ENCODE measurements at regions not wholly inside any gene's neighbourhood (a gene's known extent, or its start where the extent isn't known, plus 50 kb on each side); places are given as distances from the start of the nearest gene placed in this dataset.

- no TSS peak for BruUV-seq (replicated peaks)
- Mint-ChIP-seq H3K27me3 (ENCODE audit: insufficient read depth, unreplicated experiment) (no peaks in the 10 kb centered on the region), H3K4me3 (ENCODE audit: unreplicated experiment) (no peak overlapping the region), H3K27ac (ENCODE audit: unreplicated experiment) (no peak overlapping the region), H3K36me3 (ENCODE audit: insufficient read depth, unreplicated experiment) (no peaks in the 10 kb centered on the region), H3K9me3 (ENCODE audit: unreplicated experiment) (no peaks in the 10 kb centered on the region), H3K4me1 (ENCODE audit: low read depth, unreplicated experiment) (no peaks in the 10 kb centered on the region)
- Histone ChIP-seq H3K9me3 (no peaks in the 10 kb centered on the region), H3K27me3 (replicated peaks; ENCODE audit: control insufficient read depth, insufficient read depth, low read length) (no peaks in the 10 kb centered on the region), H3K4me3 (ENCODE audit: low read depth, low read length) (no peak overlapping the region), H3K36me3 (ENCODE audit: control insufficient read depth, insufficient read depth, low read length) (no peaks in the 10 kb centered on the region), H3K4me1 (no peaks in the 10 kb centered on the region)
- intact Hi-C loops (cut with micrococcal nuclease; ENCODE audit: unreplicated experiment): no loop called here
- POLR2A ChIA-PET: no interaction called here
- CTCF ChIA-PET: no interaction called here
- DNase-seq: no peak
- TF ChIP-seq, protein P1, sequence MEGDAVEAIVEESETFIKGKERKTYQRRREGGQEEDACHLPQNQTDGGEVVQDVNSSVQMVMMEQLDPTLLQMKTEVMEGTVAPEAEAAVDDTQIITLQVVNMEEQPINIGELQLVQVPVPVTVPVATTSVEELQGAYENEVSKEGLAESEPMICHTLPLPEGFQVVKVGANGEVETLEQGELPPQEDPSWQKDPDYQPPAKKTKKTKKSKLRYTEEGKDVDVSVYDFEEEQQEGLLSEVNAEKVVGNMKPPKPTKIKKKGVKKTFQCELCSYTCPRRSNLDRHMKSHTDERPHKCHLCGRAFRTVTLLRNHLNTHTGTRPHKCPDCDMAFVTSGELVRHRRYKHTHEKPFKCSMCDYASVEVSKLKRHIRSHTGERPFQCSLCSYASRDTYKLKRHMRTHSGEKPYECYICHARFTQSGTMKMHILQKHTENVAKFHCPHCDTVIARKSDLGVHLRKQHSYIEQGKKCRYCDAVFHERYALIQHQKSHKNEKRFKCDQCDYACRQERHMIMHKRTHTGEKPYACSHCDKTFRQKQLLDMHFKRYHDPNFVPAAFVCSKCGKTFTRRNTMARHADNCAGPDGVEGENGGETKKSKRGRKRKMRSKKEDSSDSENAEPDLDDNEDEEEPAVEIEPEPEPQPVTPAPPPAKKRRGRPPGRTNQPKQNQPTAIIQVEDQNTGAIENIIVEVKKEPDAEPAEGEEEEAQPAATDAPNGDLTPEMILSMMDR (IDR thresholded peaks at IDR 0.05; ENCODE audit: insufficient read depth in 1 of 2, low read depth in 1 of 2, low read length in 1 of 2, severe bottlenecking in 1 of 2, unreplicated experiment in 1 of 2): no peak
Observed at GRCh38 chr3:83662381-83662960, 1296.3 kb upstream of the CADM2 start.

- no peak overlapping the region for H3K4me3 ChIP-seq (ENCODE audit: low read depth, low read length)
- ChIA-PET POLR2A (no interaction called here), CTCF (no interaction called here)
- Mint-ChIP-seq H3K9me3 (ENCODE audit: unreplicated experiment) (no peaks in the 10 kb centered on the region), H3K36me3 (ENCODE audit: insufficient read depth, unreplicated experiment) (no peaks in the 10 kb centered on the region), H3K27ac (ENCODE audit: unreplicated experiment) (no peak overlapping the region), H3K4me3 (ENCODE audit: unreplicated experiment) (no peak overlapping the region), H3K4me1 (ENCODE audit: low read depth, unreplicated experiment) (no peaks in the 10 kb centered on the region), H3K27me3 (ENCODE audit: insufficient read depth, unreplicated experiment) (no peaks in the 10 kb centered on the region)
- no peaks in the 10 kb centered on the region for H3K27me3 ChIP-seq (replicated peaks; ENCODE audit: control insufficient read depth, insufficient read depth, low read length)
- no TSS peak for BruUV-seq (replicated peaks)
- intact Hi-C loops (cut with micrococcal nuclease; ENCODE audit: unreplicated experiment): no loop called here
- TF ChIP-seq, protein P1 (IDR thresholded peaks at IDR 0.05; ENCODE audit: insufficient read depth in 1 of 2, low read depth in 1 of 2, low read length in 1 of 2, severe bottlenecking in 1 of 2, unreplicated experiment in 1 of 2): no peak
- H3K9me3 ChIP-seq: no peaks in the 10 kb centered on the region
- no peak for DNase-seq
- no peaks in the 10 kb centered on the region for H3K4me1 ChIP-seq
- no peaks in the 10 kb centered on the region for H3K36me3 ChIP-seq (ENCODE audit: control insufficient read depth, insufficient read depth, low read length)
Observed at GRCh38 chr3:83670416-83670815, 1288.4 kb upstream of the CADM2 start.

DNA sequence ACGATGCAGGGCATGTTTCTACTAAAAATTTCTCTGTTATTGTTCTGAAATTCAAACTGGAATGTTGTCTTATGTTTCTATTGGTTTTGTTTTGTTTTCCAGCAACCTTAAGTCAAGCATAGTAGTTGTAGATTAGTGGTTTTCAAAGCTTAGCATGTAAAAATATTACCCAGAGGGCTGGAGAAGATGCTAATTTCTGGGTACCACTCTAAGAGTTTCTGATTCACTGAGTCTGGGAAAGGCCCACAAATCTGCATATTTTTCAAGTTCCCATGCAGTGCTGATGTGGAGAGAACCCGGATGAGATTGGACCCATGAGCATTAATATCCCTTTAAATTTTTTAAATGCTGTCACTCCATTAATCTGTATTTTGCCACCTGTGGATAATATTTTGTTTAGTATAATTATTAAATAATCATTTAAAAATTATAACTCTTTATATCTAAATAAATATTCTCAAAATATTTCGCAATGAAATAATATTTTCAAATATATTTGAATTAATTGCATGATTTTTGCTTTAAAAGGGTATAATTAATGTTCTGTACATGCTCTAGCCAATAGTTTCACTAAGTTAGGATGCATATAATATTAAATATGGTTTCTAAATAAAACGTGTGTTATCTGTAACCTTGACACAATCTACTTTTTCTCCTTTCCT is 1274.7 kb upstream of the CADM2 start:
- H3K36me3 Mint-ChIP-seq (ENCODE audit: insufficient read depth, unreplicated experiment): no peaks in the 10 kb centered on the region
- POLR2A ChIA-PET: no interaction called here

More for the DNA sequence above, 1274.7 kb upstream of the CADM2 start:
- BruUV-seq (replicated peaks): no TSS peak
- no peaks in the 10 kb centered on the region for H3K9me3 ChIP-seq
- CTCF ChIA-PET: no interaction called here
- Mint-ChIP-seq H3K4me3 (ENCODE audit: unreplicated experiment) (no peak overlapping the region), H3K9me3 (ENCODE audit: unreplicated experiment) (no peaks in the 10 kb centered on the region), H3K4me1 (ENCODE audit: low read depth, unreplicated experiment) (no peaks in the 10 kb centered on the region), H3K27me3 (ENCODE audit: insufficient read depth, unreplicated experiment) (no peaks in the 10 kb centered on the region), H3K27ac (ENCODE audit: unreplicated experiment) (no peak overlapping the region)
- H3K4me1 ChIP-seq: no peaks in the 10 kb centered on the region
- H3K4me3 ChIP-seq (ENCODE audit: low read depth, low read length): no peak overlapping the region
- H3K36me3 ChIP-seq (ENCODE audit: control insufficient read depth, insufficient read depth, low read length): no peaks in the 10 kb centered on the region
- intact Hi-C loops (cut with micrococcal nuclease; ENCODE audit: unreplicated experiment): no loop called here
- DNase-seq: no peak
- TF ChIP-seq, protein P1 (IDR thresholded peaks at IDR 0.05; ENCODE audit: insufficient read depth in 1 of 2, low read depth in 1 of 2, low read length in 1 of 2, severe bottlenecking in 1 of 2, unreplicated experiment in 1 of 2): no peak
- H3K27me3 ChIP-seq (replicated peaks; ENCODE audit: control insufficient read depth, insufficient read depth, low read length): no peaks in the 10 kb centered on the region; the same call in 1 of the 2 replicates
